ENCODE measurements at regions not wholly inside any gene's neighbourhood (a gene's known extent, or its start where the extent isn't known, plus 50 kb on each side); places are given as distances from the start of the nearest gene placed in this dataset.

GRCh38 chr1:199675937-199676336 is 351.6 kb upstream of the NR5A2 start:
- no peak for DNase-seq

- no peak for DNase-seq
Measured at GRCh38 chr1:199678771-199679170, 348.7 kb upstream of the NR5A2 start.

GRCh38 chr1:199682081-199682480 is 345.4 kb upstream of the NR5A2 start:
- DNase-seq, result no peak

GRCh38 chr1:199684686-199685273 is 342.7 kb upstream of the NR5A2 start:
- no peak for DNase-seq

DNA sequence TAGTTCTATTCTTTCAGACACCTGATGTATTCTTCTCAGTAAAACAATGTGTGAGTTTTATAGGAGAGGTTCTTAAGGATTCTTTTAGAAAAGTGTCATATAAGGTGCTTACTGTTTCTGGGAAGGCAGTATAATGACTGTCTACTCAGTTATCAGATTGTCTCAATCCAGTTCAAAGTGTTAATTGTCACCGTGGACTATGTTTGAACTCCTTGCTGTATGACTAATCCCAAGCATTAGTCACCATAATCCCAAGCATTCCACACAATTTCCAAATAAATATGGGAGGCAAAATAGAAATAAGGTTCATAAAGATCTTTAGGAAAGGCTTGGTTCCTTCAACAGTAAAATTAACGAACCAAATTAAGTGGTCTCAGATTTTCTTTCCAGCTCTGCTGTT is 342.1 kb upstream of the NR5A2 start:
- DNase-seq, result no peak

DNA sequence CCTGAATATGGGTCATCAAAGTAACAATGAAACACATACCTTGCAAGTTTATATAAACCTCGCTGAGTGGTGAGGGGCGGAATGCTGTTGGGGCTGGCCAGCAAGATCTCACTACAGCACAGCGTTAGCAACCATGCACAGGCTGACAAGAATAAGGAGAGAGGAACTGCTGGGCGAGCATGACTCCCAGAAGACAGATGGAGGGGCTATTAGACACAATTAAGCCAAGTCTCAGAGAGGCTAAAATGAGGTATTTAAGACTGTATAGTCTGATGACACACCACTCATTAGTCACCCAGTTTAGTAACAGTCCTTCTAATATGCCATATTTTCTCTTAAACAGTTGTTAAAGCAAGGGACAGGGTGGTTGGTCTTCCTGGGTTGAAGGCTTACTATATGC is 340.2 kb upstream of the NR5A2 start:
- no peak for DNase-seq

DNA sequence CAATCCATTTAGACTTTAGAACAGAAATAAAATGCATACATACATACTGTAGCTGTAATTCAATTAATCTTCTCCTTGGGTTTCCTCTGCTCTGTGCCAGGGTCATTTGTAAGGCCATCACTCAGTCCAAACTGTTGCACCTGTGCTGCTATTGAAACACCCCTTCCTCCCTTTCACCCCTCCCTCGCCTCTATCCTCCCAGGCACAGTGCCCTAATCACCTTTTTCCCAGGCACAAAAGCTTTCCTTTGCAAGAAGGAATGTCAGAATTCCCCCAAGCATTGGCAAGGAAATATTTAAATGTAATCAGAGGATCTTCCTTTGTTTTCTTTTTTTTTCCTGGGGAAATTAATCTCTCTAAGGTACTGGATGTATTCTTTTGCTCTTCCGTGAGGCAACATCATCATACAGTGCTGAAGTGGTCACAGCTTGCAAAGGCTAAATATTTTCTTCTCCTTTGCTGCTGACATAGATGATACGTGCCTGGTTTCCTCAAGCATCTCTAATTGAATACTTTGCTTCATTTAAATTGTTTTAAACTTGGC is 339.3 kb upstream of the NR5A2 start:
- no peak for DNase-seq

GRCh38 chr1:199688774-199689173 is 338.7 kb upstream of the NR5A2 start:
- DNase-seq, result no peak

GRCh38 chr1:199690496-199690895 is 337.0 kb upstream of the NR5A2 start:
- no peak for DNase-seq

- no peak for DNase-seq
Measured at GRCh38 chr1:199691540-199691939, 336.0 kb upstream of the NR5A2 start.

DNA sequence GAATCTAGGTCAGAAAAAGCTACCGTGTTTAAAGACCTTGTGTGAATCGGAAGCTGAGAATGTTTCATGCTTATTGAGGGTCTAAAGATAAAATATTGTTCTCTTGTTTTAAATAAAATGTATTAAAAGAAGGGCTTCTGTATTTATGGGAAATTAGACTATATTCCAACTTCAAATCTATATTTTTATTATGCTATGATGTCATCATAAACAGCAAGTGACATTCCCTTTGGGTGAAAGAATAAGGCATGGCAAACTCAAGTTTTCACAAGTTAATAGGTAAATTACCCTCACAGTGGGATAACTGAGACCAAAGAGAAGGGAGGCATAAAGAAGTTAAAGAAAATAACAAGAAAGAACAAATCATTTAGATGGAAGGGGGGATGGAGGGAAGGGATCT is 333.8 kb upstream of the NR5A2 start:
- no peak for DNase-seq

- no peak for DNase-seq
Measured at GRCh38 chr1:199696225-199696624, 331.3 kb upstream of the NR5A2 start.

DNA sequence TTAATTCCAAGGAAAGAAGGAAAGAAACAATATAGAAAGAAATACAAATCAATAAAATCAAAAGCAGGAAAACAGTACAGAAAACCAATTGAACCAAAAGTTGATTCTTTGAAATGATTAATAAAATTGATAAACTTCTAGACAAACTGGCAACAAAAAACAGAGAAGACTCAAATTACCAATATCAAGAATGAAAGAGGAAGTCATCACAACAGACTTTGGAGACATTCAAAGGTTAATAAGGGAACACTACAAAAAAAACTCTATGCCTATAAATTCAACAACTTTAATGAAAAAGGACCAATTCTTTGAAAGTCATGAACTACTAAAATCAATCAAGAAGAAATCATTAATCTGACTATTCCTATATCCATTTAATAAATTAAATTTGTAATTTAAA is 329.3 kb upstream of the NR5A2 start:
- no peak for DNase-seq

DNA sequence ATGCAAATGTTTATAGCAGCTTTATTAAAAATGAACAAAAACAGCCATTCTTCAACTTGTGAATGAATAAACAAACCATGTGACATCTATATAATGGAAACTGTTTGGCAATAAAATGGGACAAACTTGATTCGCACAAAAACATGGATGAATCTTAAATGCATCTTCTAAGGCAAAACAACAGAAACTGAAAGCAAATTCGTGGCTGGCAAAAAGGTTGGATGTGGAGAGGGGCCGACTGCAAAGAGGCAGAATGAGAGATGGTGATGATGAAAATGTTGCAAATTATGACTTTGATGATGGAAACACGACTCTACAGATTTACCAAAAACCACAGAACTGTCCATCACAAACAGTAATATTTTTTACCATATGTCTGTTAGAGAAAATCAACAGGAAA is 327.0 kb upstream of the NR5A2 start:
- DNase-seq, result no peak

GRCh38 chr1:199701726-199702125 is 325.8 kb upstream of the NR5A2 start:
- DNase-seq, result no peak

GRCh38 chr1:199704231-199704630 is 323.3 kb upstream of the NR5A2 start:
- no peak for DNase-seq

GRCh38 chr1:199705825-199706224 is 321.7 kb upstream of the NR5A2 start:
- no peak for DNase-seq

DNA sequence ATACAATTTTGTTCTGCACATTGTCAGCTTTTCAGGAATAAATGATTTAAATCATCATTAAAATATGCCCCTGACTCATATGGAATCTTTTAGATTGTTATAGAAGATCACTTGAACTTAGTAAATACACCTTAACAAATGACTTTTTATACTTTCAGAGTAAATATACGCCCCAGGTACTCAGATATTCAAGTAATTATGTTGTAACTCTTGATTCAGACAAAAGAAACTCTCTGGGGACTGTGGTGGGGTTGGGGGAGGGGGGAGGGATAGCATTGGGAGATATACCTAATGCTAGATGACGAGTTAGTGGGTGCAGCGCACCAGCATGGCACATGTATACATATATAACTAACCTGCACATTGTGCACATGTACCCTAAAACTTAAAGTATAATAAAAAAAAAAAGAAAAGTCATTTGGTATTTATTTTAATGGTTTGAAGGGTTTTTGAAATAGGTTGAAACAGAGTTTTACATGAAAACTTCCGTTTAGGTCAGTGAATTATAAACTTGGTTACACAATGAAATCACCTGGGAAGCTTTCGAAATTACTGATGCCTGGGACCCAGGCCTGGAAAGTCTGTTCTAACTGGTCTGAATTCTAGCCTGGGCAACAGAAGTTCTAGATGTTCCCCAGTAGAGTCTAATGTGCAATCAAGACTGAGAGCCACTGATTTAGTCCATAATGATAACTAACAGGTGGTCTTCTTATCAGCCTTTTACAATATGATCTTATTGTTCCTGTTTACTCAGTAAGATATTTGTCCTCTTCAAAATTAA is 320.5 kb upstream of the NR5A2 start:
- DNase-seq, result no peak

GRCh38 chr1:199710974-199711373 is 316.5 kb upstream of the NR5A2 start:
- no peak for DNase-seq

- no peak for DNase-seq
Measured at GRCh38 chr1:199716729-199717128, 310.8 kb upstream of the NR5A2 start.

DNA sequence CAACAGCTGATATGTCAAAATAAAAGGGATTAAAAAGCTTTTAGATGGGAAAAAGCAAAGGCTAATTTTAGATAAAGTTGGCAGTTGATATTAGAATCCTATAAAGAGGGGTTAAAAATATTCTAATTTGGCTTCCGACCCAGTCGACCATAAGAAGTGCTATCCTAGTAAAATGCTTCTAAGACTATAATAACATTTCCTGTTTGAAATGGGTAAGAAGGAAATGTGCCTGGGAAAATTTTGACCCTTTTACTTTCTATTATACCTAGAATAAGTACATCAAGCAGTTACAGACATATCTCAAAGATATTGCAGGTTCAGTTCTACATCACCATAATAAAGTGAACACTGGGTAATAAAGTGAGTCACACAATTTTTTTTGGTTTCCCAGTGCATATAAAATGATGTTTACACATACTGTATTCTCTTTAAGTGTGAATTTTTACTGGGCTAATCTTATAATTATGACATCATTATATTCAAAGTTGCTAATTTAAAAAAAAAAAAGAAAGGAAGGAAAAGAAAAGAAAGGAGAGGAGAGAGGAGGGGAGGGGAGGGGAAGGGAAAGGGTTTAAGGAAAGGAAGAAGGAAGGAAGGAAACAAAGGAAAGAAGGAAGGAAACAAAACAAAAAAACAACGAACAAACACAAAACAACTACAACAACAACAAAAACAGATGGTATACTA is 308.2 kb upstream of the NR5A2 start:
- DNase-seq, result no peak

DNA sequence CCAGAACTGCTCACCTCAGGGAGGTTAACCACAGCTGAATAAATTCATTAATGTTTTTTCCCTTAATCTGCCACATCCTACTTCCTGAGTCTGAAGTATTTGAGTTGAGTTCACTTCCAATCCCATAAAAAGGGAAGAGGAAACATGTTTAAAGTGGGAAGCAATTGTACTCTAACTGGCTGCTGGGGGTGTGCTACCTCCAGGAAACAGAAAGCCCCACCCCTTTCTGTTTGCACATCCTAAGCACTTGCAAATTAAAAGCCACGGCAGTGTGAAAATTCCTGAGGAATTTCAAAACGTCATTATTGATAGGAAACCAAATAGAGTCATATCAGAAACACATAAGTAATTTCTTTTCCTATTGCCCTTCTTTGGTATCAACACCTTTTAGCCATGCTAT is 307.0 kb upstream of the NR5A2 start:
- no peak for DNase-seq

DNA sequence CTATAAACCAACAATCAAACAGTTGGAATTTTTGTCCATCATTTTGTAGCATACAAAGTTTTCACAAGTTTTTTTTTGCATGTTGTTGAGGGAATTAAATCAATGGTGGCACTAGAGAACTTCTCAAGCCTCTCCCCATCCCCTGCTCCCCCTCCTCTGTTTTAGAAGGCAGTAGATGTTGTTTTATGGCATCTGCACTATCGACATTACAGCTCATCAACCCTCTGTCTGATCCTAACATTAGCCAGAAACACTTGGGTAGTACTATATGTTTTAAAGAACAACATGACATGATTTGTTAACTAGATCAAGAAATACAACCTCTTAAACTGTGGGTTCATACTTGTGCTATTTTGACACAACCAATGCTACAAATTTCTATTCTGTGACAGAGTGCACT is 306.5 kb upstream of the NR5A2 start:
- no peak for DNase-seq
